AG09319 (cell line): ENCODE measurements at regions not wholly inside any gene's neighbourhood (a gene's known extent, or its start where the extent isn't known, plus 50 kb on each side); places are given as distances from the start of the nearest gene placed in this dataset.
"Not testable (repeated sequence)": the region's sequence is repeated elsewhere in the genome, so short reads cannot be mapped to it uniquely, and the experiment has no call there.

Experiments
- DNase-seq: peaks from one replicate; pipeline ENCODE4 v3.0.0-alpha.2; 2010; ENCODE audit warnings: low read depth; ENCODE audit errors: extremely low read depth
- TF ChIP-seq, protein P1 (sequence below): IDR thresholded peaks from 2 replicates; pipeline ENCODE4 v1.5.1; 2011; ENCODE audit warnings: low read depth, mild to moderate bottlenecking, inconsistent platforms, low read length, moderate library complexity

GRCh38 chr5:28390341-28390740 lies 1352.0 kb upstream of the CDH9 start:
- TF ChIP-seq, protein P1, sequence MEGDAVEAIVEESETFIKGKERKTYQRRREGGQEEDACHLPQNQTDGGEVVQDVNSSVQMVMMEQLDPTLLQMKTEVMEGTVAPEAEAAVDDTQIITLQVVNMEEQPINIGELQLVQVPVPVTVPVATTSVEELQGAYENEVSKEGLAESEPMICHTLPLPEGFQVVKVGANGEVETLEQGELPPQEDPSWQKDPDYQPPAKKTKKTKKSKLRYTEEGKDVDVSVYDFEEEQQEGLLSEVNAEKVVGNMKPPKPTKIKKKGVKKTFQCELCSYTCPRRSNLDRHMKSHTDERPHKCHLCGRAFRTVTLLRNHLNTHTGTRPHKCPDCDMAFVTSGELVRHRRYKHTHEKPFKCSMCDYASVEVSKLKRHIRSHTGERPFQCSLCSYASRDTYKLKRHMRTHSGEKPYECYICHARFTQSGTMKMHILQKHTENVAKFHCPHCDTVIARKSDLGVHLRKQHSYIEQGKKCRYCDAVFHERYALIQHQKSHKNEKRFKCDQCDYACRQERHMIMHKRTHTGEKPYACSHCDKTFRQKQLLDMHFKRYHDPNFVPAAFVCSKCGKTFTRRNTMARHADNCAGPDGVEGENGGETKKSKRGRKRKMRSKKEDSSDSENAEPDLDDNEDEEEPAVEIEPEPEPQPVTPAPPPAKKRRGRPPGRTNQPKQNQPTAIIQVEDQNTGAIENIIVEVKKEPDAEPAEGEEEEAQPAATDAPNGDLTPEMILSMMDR = no peak
- no peak for DNase-seq

DNA sequence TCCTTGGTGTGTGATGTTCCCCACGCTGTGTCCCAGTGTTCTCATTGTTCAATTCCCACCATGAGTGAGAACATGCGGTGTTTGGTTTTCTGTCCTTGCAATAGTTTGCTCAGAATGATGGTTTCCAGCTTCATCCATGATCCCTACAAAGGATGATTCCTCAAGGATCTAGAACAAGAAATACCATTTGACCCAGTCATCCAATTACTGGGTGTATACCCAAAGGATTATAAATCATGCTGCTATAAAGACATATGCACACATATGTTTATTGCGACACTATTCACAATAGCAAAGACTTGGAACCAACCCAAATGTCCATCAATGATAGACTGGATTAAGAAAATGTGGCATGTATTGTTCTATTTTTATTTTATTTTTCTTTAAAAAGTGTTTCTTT lies 1351.3 kb upstream of the CDH9 start:
- DNase-seq = not testable (repeated sequence)

DNA sequence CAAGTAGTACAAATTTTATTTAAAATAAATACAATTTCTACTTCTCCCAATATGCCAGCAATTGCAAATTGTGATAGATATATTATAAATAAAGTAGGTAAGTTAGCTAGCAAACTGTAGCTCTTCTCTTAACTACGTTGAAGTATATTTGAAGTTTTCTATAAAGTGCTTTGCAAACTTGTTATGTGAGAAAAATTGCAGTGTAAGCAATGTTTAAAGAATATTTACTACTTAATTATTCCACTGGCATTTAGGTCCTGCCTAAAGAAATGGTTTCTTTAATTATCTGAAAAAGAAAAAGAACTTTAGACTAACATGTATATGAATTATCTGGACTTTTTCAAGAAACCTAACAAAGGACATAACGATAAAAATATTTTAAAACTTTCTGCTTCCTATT lies 1350.0 kb upstream of the CDH9 start:
- TF ChIP-seq, protein P1 = no peak
- DNase-seq = no peak

GRCh38 chr5:28386712-28387111 lies 1348.3 kb upstream of the CDH9 start:
- TF ChIP-seq, protein P1 = no peak
- no peak for DNase-seq

DNA sequence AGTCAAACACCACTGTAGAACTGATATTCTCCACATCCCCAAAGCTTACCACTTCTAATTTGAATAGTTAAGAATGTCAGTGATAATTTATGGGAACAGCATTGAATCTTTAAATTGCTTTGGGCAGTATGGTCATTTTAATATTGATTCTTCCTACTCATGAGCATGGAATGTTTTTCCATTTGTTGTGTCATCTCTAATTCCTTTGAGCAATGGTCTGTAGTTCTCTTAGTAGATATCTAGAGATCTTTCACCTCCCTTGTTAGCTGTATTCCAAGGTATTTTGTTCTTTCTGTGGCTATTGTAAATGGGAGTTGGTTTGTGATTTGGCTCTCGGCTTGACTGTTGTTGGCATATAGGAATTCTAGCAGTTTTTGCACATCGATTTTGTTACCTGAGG lies 1341.8 kb upstream of the CDH9 start:
- TF ChIP-seq, protein P1 = no peak
- no peak for DNase-seq

DNA sequence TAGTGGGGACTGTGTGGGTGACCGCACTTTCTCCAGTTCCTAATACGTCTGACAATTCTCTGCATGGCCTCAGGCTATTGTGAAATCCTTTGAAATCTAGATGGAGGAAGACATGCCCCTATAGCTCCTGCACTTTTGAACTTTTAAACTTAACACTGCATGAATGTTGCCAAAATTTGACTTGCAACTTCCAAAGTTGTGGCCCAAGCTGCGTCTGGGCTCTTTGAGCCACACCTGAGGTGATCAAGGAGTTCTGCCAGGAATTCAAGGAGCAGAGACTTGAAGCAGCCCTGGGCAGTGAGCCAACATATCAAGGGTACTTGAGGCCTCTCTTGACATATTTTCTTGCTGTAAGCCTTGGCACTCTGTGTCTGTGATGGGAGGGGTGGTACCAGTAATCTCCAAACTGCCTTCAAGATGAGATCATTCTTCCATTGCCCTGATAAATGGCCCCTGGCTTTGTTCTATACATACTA lies 1336.1 kb upstream of the CDH9 start:
- DNase-seq = no peak
- TF ChIP-seq, protein P1 = no peak

DNA sequence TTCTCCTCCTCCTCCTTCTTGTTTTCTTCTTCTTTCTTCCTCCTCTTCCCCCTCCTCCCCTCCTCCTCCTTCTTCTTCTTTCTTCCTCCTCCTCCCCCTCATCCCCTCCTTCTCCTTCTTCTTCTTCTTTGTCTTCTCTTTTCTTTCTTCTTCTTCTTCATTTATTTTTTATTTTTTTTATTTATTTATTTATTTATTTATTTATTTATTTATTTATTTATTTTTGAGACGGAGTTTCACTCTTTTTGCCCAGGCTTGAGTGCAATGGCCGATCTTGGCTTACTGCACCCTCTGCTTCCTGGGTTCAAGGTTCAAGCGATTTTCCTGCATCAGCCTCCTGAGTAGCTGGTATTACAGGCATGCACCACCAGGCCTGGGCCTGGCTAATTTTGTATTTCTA lies 1332.5 kb upstream of the CDH9 start:
- no peak for DNase-seq
- TF ChIP-seq, protein P1 = no peak

- TF ChIP-seq, protein P1 = no peak
- no peak for DNase-seq
Measured at GRCh38 chr5:28369418-28369817, 1331.0 kb upstream of the CDH9 start.
